ENCODE measurements at regions not wholly inside any gene's neighbourhood (a gene's known extent, or its start where the extent isn't known, plus 50 kb on each side); places are given as distances from the start of the nearest gene placed in this dataset.
A peak's percentile ranks its signal among the peaks of the same experiment; 100 is the strongest.

DNA sequence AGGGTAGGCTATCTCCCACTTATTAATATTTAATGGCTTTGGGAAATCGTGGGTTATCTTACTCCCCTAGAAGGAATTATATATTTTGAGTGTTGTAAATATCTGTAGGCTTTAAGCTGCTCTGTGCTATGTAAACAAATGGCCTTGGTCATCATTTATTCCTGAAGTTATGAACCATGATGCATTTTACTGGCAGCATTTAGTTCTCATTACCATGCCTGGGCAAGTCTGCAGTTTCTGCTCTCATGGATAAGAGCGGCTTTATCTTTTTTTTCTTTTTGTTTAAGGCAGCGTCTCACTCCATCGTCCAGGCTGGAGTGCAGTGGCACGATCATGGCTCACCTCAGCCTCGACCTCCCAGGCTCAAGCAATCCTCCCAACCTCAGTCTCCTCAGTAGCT is 156.1 kb downstream of the IRS2 start:
- ChIA-PET CTCF (no interaction called here), POLR2A (no interaction called here)
- H3K36me3 Mint-ChIP-seq (ENCODE audit: low read depth) = no peaks in the 10 kb centered on the region
- DNase-seq = no peak
- ATAC-seq = no peak
- H3K9me3 Mint-ChIP-seq (ENCODE audit: insufficient read depth) = no peaks in the 10 kb centered on the region
- H3K27ac Mint-ChIP-seq = no peak overlapping the region
- no peak overlapping the region for H3K4me3 Mint-ChIP-seq
- H3K4me1 Mint-ChIP-seq (ENCODE audit: low read depth) = no peaks in the 10 kb centered on the region
- H3K27me3 Mint-ChIP-seq (ENCODE audit: low read depth) = peaks cover 8% of the 10 kb centered on the region

- ATAC-seq (no peak), DNase-seq (no peak)
- CTCF ChIA-PET = no interaction called here
- POLR2A ChIA-PET = interaction anchor here (0.6 kb wide), 1 partner anchor 515 kb away, joined by 3 read pairs; no protein-coding TSS in a partner anchor
- no peak overlapping the region for H3K4me3 Mint-ChIP-seq
- H3K36me3 Mint-ChIP-seq (ENCODE audit: low read depth) = no peaks in the 10 kb centered on the region
- H3K9me3 Mint-ChIP-seq (ENCODE audit: insufficient read depth) = no peaks in the 10 kb centered on the region
- H3K27me3 Mint-ChIP-seq (ENCODE audit: low read depth) = peaks cover 8% of the 10 kb centered on the region
- H3K27ac Mint-ChIP-seq = no peak overlapping the region
- H3K4me1 Mint-ChIP-seq (ENCODE audit: low read depth) = no peaks in the 10 kb centered on the region
Observed at GRCh38 chr13:109629737-109630136, 156.6 kb downstream of the IRS2 start.

GRCh38 chr13:109628251-109628699 is 158.1 kb downstream of the IRS2 start:
- H3K9me3 Mint-ChIP-seq (ENCODE audit: insufficient read depth) = no peaks in the 10 kb centered on the region
- no peak overlapping the region for H3K4me3 Mint-ChIP-seq
- H3K27me3 Mint-ChIP-seq (ENCODE audit: low read depth) = peaks cover 8% of the 10 kb centered on the region
- no peaks in the 10 kb centered on the region for H3K36me3 Mint-ChIP-seq (ENCODE audit: low read depth)
- no peaks in the 10 kb centered on the region for H3K4me1 Mint-ChIP-seq (ENCODE audit: low read depth)
- no peak for ATAC-seq
- ChIA-PET CTCF (no interaction called here), POLR2A (no interaction called here)
- no peak overlapping the region for H3K27ac Mint-ChIP-seq
- no peak for DNase-seq

DNA sequence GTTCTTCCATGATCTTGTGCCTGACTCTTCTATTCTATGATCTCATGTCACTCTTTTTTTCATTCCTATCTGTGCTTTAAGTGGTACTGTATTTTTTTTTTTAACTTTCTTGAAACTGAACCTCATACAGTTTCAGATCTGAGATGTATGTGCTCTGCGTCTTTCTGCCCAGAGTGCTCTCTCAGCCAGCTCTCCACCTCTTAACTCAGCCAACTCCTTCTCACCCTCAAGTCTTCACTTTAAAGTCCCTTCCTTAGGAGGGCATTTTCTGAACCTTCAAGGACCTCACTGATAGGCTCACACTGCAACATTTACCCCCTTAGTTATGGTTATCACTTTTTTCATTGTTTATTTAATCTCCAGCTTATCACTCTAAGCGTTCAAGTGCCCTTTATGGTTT is 158.7 kb downstream of the IRS2 start:
- Mint-ChIP-seq H3K27me3 (ENCODE audit: low read depth) (peaks cover 8% of the 10 kb centered on the region), H3K36me3 (ENCODE audit: low read depth) (no peaks in the 10 kb centered on the region), H3K27ac (no peak overlapping the region), H3K9me3 (ENCODE audit: insufficient read depth) (no peaks in the 10 kb centered on the region), H3K4me3 (no peak overlapping the region), H3K4me1 (ENCODE audit: low read depth) (no peaks in the 10 kb centered on the region)
- POLR2A ChIA-PET = no interaction called here
- ATAC-seq (no peak), DNase-seq (no peak)
- CTCF ChIA-PET = no interaction called here

DNA sequence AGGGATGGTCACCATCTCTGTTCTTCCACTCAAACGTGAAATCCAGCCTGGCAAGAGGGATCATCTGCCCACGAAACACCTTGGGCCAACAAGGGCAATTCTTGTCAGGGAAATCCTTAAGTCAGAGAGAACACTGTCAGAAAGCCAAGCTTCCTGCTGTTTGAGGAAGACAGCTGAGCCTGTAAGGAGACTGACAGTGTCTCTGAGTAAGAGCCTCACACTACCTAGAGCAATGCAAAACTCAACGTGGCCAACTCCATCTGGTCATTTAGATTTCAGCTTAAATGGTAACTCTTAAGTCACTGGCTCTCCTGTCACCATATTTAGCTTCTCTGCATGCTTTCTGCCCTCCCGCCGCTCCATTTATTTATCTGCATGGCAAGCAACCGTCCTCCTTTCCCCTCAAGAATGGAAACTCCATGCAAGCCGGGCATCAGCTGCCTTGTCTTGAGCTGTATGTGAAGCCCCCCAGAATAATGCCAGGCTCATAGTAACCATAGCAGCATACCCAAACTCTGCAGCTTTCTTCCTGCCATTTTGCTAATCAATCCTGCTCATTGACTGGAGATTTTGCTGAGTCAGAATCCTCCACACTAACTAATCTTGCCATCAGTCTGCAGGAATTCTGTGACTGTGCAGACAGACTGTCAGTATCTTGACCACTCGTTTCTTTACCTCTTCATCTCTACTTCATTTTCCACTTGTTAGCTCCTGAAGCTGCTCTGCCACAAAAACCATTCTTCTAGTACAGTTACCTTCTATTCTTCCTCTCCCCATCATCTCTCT is 159.8 kb downstream of the IRS2 start:
- ATAC-seq (no peak), DNase-seq (no peak)
- Mint-ChIP-seq H3K27me3 (ENCODE audit: low read depth) (peaks cover 8% of the 10 kb centered on the region), H3K4me1 (ENCODE audit: low read depth) (no peaks in the 10 kb centered on the region), H3K36me3 (ENCODE audit: low read depth) (no peaks in the 10 kb centered on the region), H3K9me3 (ENCODE audit: insufficient read depth) (no peaks in the 10 kb centered on the region), H3K4me3 (no peak overlapping the region), H3K27ac (no peak overlapping the region)
- ChIA-PET CTCF (no interaction called here), POLR2A (no interaction called here)

GRCh38 chr13:109625156-109625555 is 161.2 kb downstream of the IRS2 start:
- H3K4me1 Mint-ChIP-seq (ENCODE audit: low read depth) = no peaks in the 10 kb centered on the region
- no peak for ATAC-seq
- no peak for DNase-seq
- no peaks in the 10 kb centered on the region for H3K36me3 Mint-ChIP-seq (ENCODE audit: low read depth)
- POLR2A ChIA-PET = no interaction called here
- H3K27ac Mint-ChIP-seq = no peak overlapping the region
- H3K27me3 Mint-ChIP-seq (ENCODE audit: low read depth) = peaks cover 8% of the 10 kb centered on the region
- H3K4me3 Mint-ChIP-seq = no peak overlapping the region
- no peaks in the 10 kb centered on the region for H3K9me3 Mint-ChIP-seq (ENCODE audit: insufficient read depth)
- CTCF ChIA-PET = interaction anchor here (1.1 kb wide), 1 partner anchor 15 kb away, joined by 4 read pairs; no protein-coding TSS in a partner anchor

- no peak for DNase-seq
- H3K36me3 Mint-ChIP-seq (ENCODE audit: low read depth) = no peaks in the 10 kb centered on the region
Observed at GRCh38 chr13:109622006-109622405, 164.4 kb downstream of the IRS2 start.

DNA sequence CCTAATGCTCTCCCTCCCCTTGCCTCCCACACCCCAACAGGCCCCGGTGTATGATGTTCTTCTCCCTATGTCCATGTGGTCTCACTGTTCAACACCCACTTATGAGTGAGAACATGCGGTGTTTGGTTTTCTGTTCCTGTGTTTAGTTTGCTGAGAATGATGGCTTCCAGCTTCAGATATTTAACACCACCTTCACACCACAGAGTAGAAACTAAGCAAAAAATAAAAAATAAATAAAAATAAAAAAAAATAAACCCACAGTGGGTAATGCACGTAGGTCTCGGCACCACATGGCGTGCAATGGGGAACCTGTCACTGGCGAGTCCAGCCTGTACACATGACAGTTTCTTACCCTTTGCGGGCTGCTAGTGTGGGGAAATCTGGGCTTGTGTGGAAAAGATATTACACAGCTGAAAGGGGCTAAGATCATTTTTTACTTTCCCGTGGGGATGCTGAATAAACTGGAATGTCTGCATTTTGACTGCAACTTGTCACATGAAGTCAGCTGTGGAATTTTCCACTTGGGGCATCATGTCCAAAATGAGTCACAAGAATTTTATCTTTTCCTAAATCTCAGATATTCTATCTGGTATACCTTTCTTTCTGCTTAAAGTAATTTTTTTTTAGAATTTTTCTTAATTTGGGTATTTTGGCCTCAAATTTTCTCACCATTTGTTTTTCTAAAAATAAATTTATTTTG is 170.5 kb downstream of the IRS2 start:
- no peak overlapping the region for H3K4me3 Mint-ChIP-seq

More at GRCh38 chr13:109622006-109622405, 164.4 kb downstream of the IRS2 start:
- Mint-ChIP-seq H3K4me3 (no peak overlapping the region), H3K4me1 (ENCODE audit: low read depth) (no peaks in the 10 kb centered on the region), H3K27ac (no peak overlapping the region), H3K9me3 (ENCODE audit: insufficient read depth) (no peaks in the 10 kb centered on the region), H3K27me3 (ENCODE audit: low read depth) (peaks cover 5% of the 10 kb centered on the region)
- ChIA-PET CTCF (no interaction called here), POLR2A (no interaction called here)
- no peak for ATAC-seq

DNA sequence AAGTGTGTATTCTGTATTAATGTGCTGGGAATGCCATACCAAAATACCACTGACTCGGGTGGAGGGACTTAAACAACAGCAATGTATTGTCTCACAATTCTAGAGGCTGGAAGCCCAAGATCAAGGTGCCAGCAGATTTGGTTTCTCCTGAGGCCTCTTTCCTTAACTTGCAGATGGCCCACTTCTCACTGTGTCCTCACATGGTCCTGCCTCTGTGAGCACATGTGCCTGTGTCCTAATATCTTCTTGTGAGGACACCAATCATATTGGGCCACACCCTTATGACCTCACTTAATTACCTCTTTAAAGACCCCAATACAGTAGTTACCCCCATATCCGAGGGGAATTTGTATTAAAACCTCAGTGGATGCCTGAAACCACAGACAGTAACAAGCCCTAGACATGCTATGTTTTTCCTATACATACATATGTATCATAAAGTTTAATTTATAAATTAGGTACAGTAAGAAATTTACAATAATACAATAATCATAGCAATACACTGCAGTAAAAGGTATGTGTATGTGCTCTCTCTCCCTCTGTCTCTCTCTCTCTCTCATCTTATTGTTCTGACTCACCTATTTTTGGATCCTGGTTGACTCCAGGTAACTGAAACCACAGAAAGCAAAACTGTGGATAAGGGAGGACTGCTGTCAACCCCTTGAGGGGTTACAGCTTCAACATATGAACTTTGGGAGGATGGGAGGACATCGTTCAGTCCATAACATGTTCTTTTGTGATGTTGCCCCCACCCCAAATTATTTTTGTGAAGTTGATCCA is 174.3 kb downstream of the IRS2 start:
- POLR2A ChIA-PET = no interaction called here
- H3K9me3 Mint-ChIP-seq (ENCODE audit: insufficient read depth) = no peaks in the 10 kb centered on the region

More for the DNA sequence above, 170.5 kb downstream of the IRS2 start:
- DNase-seq (no peak), ATAC-seq (no peak)
- Mint-ChIP-seq H3K4me1 (ENCODE audit: low read depth) (no peaks in the 10 kb centered on the region), H3K9me3 (ENCODE audit: insufficient read depth) (no peaks in the 10 kb centered on the region), H3K27me3 (ENCODE audit: low read depth) (peaks cover 2% of the 10 kb centered on the region), H3K27ac (no peak overlapping the region), H3K36me3 (ENCODE audit: low read depth) (no peaks in the 10 kb centered on the region)
- ChIA-PET POLR2A (no interaction called here), CTCF (no interaction called here)

DNA sequence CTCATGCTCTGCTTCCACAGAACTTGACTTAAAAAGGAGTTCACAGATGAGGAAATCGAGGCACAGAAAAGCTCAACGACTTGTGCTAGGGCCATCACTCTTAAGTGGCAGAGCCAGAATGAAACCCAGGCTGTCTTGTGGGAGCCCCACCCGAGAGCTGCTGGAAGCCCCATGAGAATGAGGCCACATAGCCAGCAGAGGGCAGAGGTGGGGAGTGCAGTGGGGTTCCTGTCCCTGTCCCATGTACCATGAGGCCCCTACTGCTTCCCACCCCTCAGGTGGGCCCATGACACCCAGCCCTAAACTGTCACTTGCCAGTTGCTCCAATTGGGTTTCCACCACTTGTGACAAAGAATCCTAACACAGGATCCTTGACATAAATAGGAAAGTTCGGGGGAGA is 175.9 kb downstream of the IRS2 start:
- ChIA-PET POLR2A (interaction anchor here (1.4 kb wide), 1 partner anchor 40 kb away, joined by 4 read pairs; no protein-coding TSS in a partner anchor), CTCF (interaction anchor here (0.8 to 1.1 kb wide), 4 partner anchors 9 to 179 kb away, joined by 3 to 5 read pairs (median 4); no protein-coding TSS in a partner anchor)
- no peak overlapping the region for H3K4me3 Mint-ChIP-seq
- DNase-seq = peak; percentile 50
- peaks cover 4% of the 10 kb centered on the region for H3K27me3 Mint-ChIP-seq (ENCODE audit: low read depth)
- no peak overlapping the region for H3K27ac Mint-ChIP-seq
- H3K4me1 Mint-ChIP-seq (ENCODE audit: low read depth) = no peaks in the 10 kb centered on the region
- no peaks in the 10 kb centered on the region for H3K36me3 Mint-ChIP-seq (ENCODE audit: low read depth)
- no peaks in the 10 kb centered on the region for H3K9me3 Mint-ChIP-seq (ENCODE audit: insufficient read depth)
- ATAC-seq = peak; percentile 74

More for the DNA sequence above, 174.3 kb downstream of the IRS2 start:
- CTCF ChIA-PET = no interaction called here
- ATAC-seq (no peak), DNase-seq (no peak)
- peaks cover 4% of the 10 kb centered on the region for H3K27me3 Mint-ChIP-seq (ENCODE audit: low read depth)
- H3K27ac Mint-ChIP-seq = no peak overlapping the region
- no peak overlapping the region for H3K4me3 Mint-ChIP-seq
- H3K36me3 Mint-ChIP-seq (ENCODE audit: low read depth) = no peaks in the 10 kb centered on the region
- H3K4me1 Mint-ChIP-seq (ENCODE audit: low read depth) = no peaks in the 10 kb centered on the region

DNA sequence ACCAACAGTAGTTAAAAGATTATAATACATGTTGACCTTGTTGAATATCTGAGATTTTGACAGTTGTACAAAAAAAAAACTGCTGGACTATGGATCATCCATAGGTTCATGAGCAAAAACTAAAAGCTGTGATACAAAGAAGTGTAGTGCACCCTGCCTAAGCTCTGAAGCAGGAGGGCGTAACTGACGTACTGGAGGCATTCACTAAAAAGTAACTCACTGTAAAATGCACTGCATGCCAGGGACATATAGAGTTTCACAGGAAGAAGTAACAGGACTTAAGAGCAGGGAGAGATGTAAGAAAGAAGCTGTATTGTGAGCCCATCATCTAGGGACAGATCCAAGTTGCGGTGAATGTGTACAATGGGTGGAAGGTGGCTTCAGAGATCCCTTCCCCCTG is 177.9 kb downstream of the IRS2 start:
- no peak overlapping the region for H3K27ac Mint-ChIP-seq
- peaks cover 4% of the 10 kb centered on the region for H3K27me3 Mint-ChIP-seq (ENCODE audit: low read depth)
- no peaks in the 10 kb centered on the region for H3K4me1 Mint-ChIP-seq (ENCODE audit: low read depth)
- POLR2A ChIA-PET = no interaction called here
- H3K36me3 Mint-ChIP-seq (ENCODE audit: low read depth) = no peaks in the 10 kb centered on the region
- H3K9me3 Mint-ChIP-seq (ENCODE audit: insufficient read depth) = no peaks in the 10 kb centered on the region
- DNase-seq (no peak), ATAC-seq (no peak)
- H3K4me3 Mint-ChIP-seq = no peak overlapping the region
- CTCF ChIA-PET = no interaction called here

GRCh38 chr13:109608059-109608458 is 178.3 kb downstream of the IRS2 start:
- peaks cover 4% of the 10 kb centered on the region for H3K27me3 Mint-ChIP-seq (ENCODE audit: low read depth)
- H3K4me3 Mint-ChIP-seq = no peak overlapping the region
- no peak for ATAC-seq
- no peak overlapping the region for H3K27ac Mint-ChIP-seq
- POLR2A ChIA-PET = no interaction called here
- no peaks in the 10 kb centered on the region for H3K9me3 Mint-ChIP-seq (ENCODE audit: insufficient read depth)
- no peak for DNase-seq
- no peaks in the 10 kb centered on the region for H3K36me3 Mint-ChIP-seq (ENCODE audit: low read depth)
- no peaks in the 10 kb centered on the region for H3K4me1 Mint-ChIP-seq (ENCODE audit: low read depth)
- CTCF ChIA-PET = no interaction called here
